ENCODE measurements at regions not wholly inside any gene's neighbourhood (a gene's known extent, or its start where the extent isn't known, plus 50 kb on each side); places are given as distances from the start of the nearest gene placed in this dataset.

- TF ChIP-seq POLR2A (IDR thresholded peaks at IDR 0.05; ENCODE audit: low read depth, low read length) = no peak
- peak; percentile 84 for TF ChIP-seq CTCF (conservative IDR thresholded peaks at IDR 0.05; ENCODE audit: low read depth, low read length)
- TF ChIP-seq CEBPB (IDR thresholded peaks at IDR 0.05; ENCODE audit: low read depth, low read length) = no peak
- no peak for TF ChIP-seq RCOR1 (IDR thresholded peaks at IDR 0.05; ENCODE audit: insufficient replicate concordance, low read length)
- TF ChIP-seq USF2 (IDR thresholded peaks at IDR 0.05; ENCODE audit: low read depth, low read length) = no peak
- no peak for TF ChIP-seq MXI1 (IDR thresholded peaks at IDR 0.05; ENCODE audit: borderline replicate concordance, low read depth, low read length)
- no peak for TF ChIP-seq FOS (IDR thresholded peaks at IDR 0.05; ENCODE audit: low read depth, low read length)
- no peak for TF ChIP-seq ELK1 (IDR thresholded peaks at IDR 0.05; ENCODE audit: borderline replicate concordance, low read depth, low read length)
- peak; percentile 88 for TF ChIP-seq RAD21 (IDR thresholded peaks at IDR 0.05; ENCODE audit: low read length)
- no peak for TF ChIP-seq MAZ (IDR thresholded peaks at IDR 0.05; ENCODE audit: borderline replicate concordance, low read depth, low read length)
- TF ChIP-seq SMC3 (IDR thresholded peaks at IDR 0.05; ENCODE audit: low read depth, low read length) = peak; percentile 89
- TF ChIP-seq MAFK (IDR thresholded peaks at IDR 0.05; ENCODE audit: low read depth, low read length) = no peak
- no peak for TF ChIP-seq BHLHE40 (IDR thresholded peaks at IDR 0.05; ENCODE audit: low read depth, low read length)
- TF ChIP-seq RFX5 (IDR thresholded peaks at IDR 0.05; ENCODE audit: low read depth, low read length) = 0 out of 2 replicates have a peak, but pooled peaks have one; percentile 38
Observed at GRCh38 chr18:25832001-25832604, 258.3 kb downstream of the SS18 start.

Measured in IMR-90 (cell line).